Esophagus muscularis mucosa (tissue), 4 donors: ENCODE measurements at regions not wholly inside any gene's neighbourhood (a gene's known extent, or its start where the extent isn't known, plus 50 kb on each side); places are given as distances from the start of the nearest gene placed in this dataset.

Experiments used
- DNase-seq: peaks from one replicate; pipeline ENCODE4 v3.0.0-alpha.2; 2017; ENCODE audit errors: extremely low spot score
- H3K27ac ChIP-seq, 4 donors: fragments of 200-600 bp; sonication (generic); replicated peaks in 1 of 4; 1 replicate in 3 of 4; 2 replicates in 1 of 4; pipeline ENCODE4 v1.5.1; 2016 to 2019; ENCODE audit warnings: mild to moderate bottlenecking in 1 of 4
- H3K27me3 ChIP-seq, 4 donors: fragments of 200-600 bp; sonication (generic); one replicate each; pipeline versions ENCODE4 v1.5.1 to v1.6.0; 2016 to 2019
- H3K36me3 ChIP-seq, 4 donors: fragments of 200-600 bp; sonication (generic); one replicate each; pipeline ENCODE4 v1.5.1; 2016 to 2019
- H3K4me1 ChIP-seq, 4 donors: fragments of 200-600 bp; sonication (generic); one replicate each; pipeline ENCODE4 v1.5.1; 2016 to 2019
- H3K4me3 ChIP-seq, 4 donors: fragments of 200-600 bp; sonication (generic); 1 replicate in 2 of 4; 2 replicates in 2 of 4; pipeline ENCODE4 v1.5.1; 2016 to 2019; ENCODE audit warnings: mild to moderate bottlenecking in 4 of 4, moderate library complexity in 1 of 4
- H3K9me3 ChIP-seq, 4 donors: fragments of 200-600 bp; sonication (generic); 1 replicate in 3 of 4; 2 replicates in 1 of 4; pipeline ENCODE4 v1.5.1; 2016 to 2019
- CTCF ChIP-seq, 3 experiments: fragments of 200-600 bp in 2 of 3; fragments of 450-650 bp in 1 of 3; sonication (generic) in 2 of 3; IDR thresholded peaks; one replicate each; pipeline ENCODE4 v1.5.1; 2017 to 2019; ENCODE audit warnings: antibody characterized with exemption in 3 of 3, mild to moderate bottlenecking in 2 of 3, moderate library complexity in 1 of 3
- EP300 ChIP-seq: sonication (generic); formaldehyde crosslinking; IDR thresholded peaks from one replicate; pipeline ENCODE4 v1.6.1; 2017; ENCODE audit warnings: antibody characterized with exemption
- POLR2A ChIP-seq: fragments of 450-650 bp; IDR thresholded peaks from one replicate; pipeline ENCODE4 v1.6.1; 2017; ENCODE audit warnings: antibody characterized with exemption, moderate library complexity, mild to moderate bottlenecking, low read depth
- POLR2AphosphoS5 ChIP-seq, 2 donors: sonication (generic); formaldehyde crosslinking; IDR thresholded peaks; one replicate each; pipeline ENCODE4 v1.6.1; 2017; ENCODE audit warnings: antibody characterized with exemption in 2 of 2
- WGBS: methylation state at CpG from one replicate; pipeline ENCODE4 v1.1.5; 2018; 5-methylcytosine and 5-hydroxymethylcytosine counted together
- intact Hi-C: fragments of 100-400 bp; cut with DNase I; formaldehyde crosslinking; loops from one replicate; pipeline ENCODE4 v1.15.1; 2023

GRCh38 chrY:18989356-18989755 lies 215.8 kb upstream of the HSFY2 start:
- no peaks in the 10 kb centered on the region for H3K36me3 ChIP-seq
- no peak overlapping the region for H3K4me3 ChIP-seq
- no CpG with 5 or more reads among the region's 2 CpGs for WGBS
- no peak for DNase-seq
- no peak for TF ChIP-seq EP300
- TF ChIP-seq POLR2AphosphoS5 (IDR thresholded peaks at IDR 0.05), result no peak
- TF ChIP-seq CTCF (IDR thresholded peaks at IDR 0.05), result no peak
- TF ChIP-seq POLR2A, result no peak
- intact Hi-C loops, result no loop called here
- no peaks in the 10 kb centered on the region for H3K27me3 ChIP-seq
- no peaks in the 10 kb centered on the region for H3K4me1 ChIP-seq
- no peak overlapping the region for H3K27ac ChIP-seq
- H3K9me3 ChIP-seq, result no peaks in the 10 kb centered on the region

- Histone ChIP-seq H3K4me3 (no peak overlapping the region), H3K9me3 (peaks cover 0 to 3% (median 0%) of the 10 kb centered on the region in 4 donors), H3K27me3 (no peaks in the 10 kb centered on the region), H3K4me1 (no peaks in the 10 kb centered on the region), H3K36me3 (no peaks in the 10 kb centered on the region), H3K27ac (no peak overlapping the region)
- intact Hi-C loops, result no loop called here
- no CpG with 5 or more reads among the region's 1 CpG for WGBS
- TF ChIP-seq POLR2AphosphoS5 (IDR thresholded peaks at IDR 0.05), result no peak
- TF ChIP-seq CTCF (IDR thresholded peaks at IDR 0.05), result no peak
- TF ChIP-seq POLR2A, result no peak
- no peak for TF ChIP-seq EP300
- DNase-seq, result no peak
Measured at GRCh38 chrY:18966001-18966400, 192.5 kb upstream of the HSFY2 start.

GRCh38 chrY:18958846-18959245 lies 185.3 kb upstream of the HSFY2 start:
- DNase-seq, result no peak
- Histone ChIP-seq H3K9me3 (no peaks in the 10 kb centered on the region), H3K4me1 (no peaks in the 10 kb centered on the region), H3K36me3 (no peaks in the 10 kb centered on the region), H3K4me3 (no peak overlapping the region), H3K27ac (no peak overlapping the region), H3K27me3 (no peaks in the 10 kb centered on the region)
- no peak for TF ChIP-seq EP300
- TF ChIP-seq POLR2A, result no peak
- TF ChIP-seq CTCF (IDR thresholded peaks at IDR 0.05), result no peak
- TF ChIP-seq POLR2AphosphoS5 (IDR thresholded peaks at IDR 0.05), result no peak
- intact Hi-C loops, result no loop called here
- no CpG with 5 or more reads among the region's 4 CpGs for WGBS

- Histone ChIP-seq H3K4me1 (no peaks in the 10 kb centered on the region), H3K27ac (no peak overlapping the region), H3K4me3 (no peak overlapping the region), H3K36me3 (no peaks in the 10 kb centered on the region), H3K27me3 (no peaks in the 10 kb centered on the region), H3K9me3 (no peaks in the 10 kb centered on the region)
- intact Hi-C loops, result no loop called here
- TF ChIP-seq POLR2AphosphoS5 (IDR thresholded peaks at IDR 0.05), result no peak
- no peak for TF ChIP-seq CTCF (IDR thresholded peaks at IDR 0.05)
- no peak for TF ChIP-seq POLR2A
- no peak for TF ChIP-seq EP300
- no CpG with 5 or more reads among the region's 7 CpGs for WGBS
- DNase-seq, result no peak
Measured at GRCh38 chrY:18951657-18952435, 178.3 kb upstream of the HSFY2 start.

GRCh38 chrY:18951019-18951418 lies 177.5 kb upstream of the HSFY2 start:
- Histone ChIP-seq H3K9me3 (no peaks in the 10 kb centered on the region), H3K27ac (no peak overlapping the region), H3K36me3 (no peaks in the 10 kb centered on the region), H3K27me3 (no peaks in the 10 kb centered on the region), H3K4me1 (no peaks in the 10 kb centered on the region), H3K4me3 (no peak overlapping the region)
- WGBS, result no CpG with 5 or more reads among the region's 5 CpGs
- intact Hi-C loops, result no loop called here
- TF ChIP-seq POLR2A, result no peak
- no peak for TF ChIP-seq POLR2AphosphoS5 (IDR thresholded peaks at IDR 0.05)
- no peak for TF ChIP-seq EP300
- no peak for TF ChIP-seq CTCF (IDR thresholded peaks at IDR 0.05)
- no peak for DNase-seq
